ENCODE measurements at regions not wholly inside any gene's neighbourhood (a gene's known extent, or its start where the extent isn't known, plus 50 kb on each side); places are given as distances from the start of the nearest gene placed in this dataset.

- no peak for TF ChIP-seq CTCF (IDR thresholded peaks at IDR 0.05; ENCODE audit: insufficient read depth, low read depth, low read length)
- TF ChIP-seq EZH2 (IDR thresholded peaks at IDR 0.05; ENCODE audit: insufficient read depth, low read length): no peak
Measured at GRCh38 chr21:27722095-27722494, 755.2 kb upstream of the ADAMTS5 start.
